ENCODE measurements at regions not wholly inside any gene's neighbourhood (a gene's known extent, or its start where the extent isn't known, plus 50 kb on each side); places are given as distances from the start of the nearest gene placed in this dataset.

GRCh38 chr6:2468601-2468955 is 223.2 kb upstream of the GMDS start:
- intact Hi-C loops (cut with micrococcal nuclease) = no loop called here
- Mint-ChIP-seq H3K27ac (no peak overlapping the region), H3K9me3 (no peaks in the 10 kb centered on the region), H3K4me1 (ENCODE audit: low read depth) (no peaks in the 10 kb centered on the region), H3K36me3 (ENCODE audit: low read depth) (no peaks in the 10 kb centered on the region), H3K4me3 (no peak overlapping the region), H3K27me3 (peaks cover 32% of the 10 kb centered on the region)
- ChIA-PET POLR2A (no interaction called here), CTCF (interaction anchor here (1.3 kb wide), 1 partner anchor 38 kb away, joined by 3 read pairs; no protein-coding TSS in a partner anchor)
- no peak for TF ChIP-seq CTCF (IDR thresholded peaks at IDR 0.05)
- ATAC-seq (no peak), DNase-seq (no peak)

GRCh38 chr6:2467929-2468600 is 222.7 kb upstream of the GMDS start:
- no peaks in the 10 kb centered on the region for H3K36me3 Mint-ChIP-seq (ENCODE audit: low read depth)
- peaks cover 32% of the 10 kb centered on the region for H3K27me3 Mint-ChIP-seq
- POLR2A ChIA-PET = no interaction called here
- no peak overlapping the region for H3K4me3 Mint-ChIP-seq
- intact Hi-C loops (cut with micrococcal nuclease) = no loop called here
- no peak for DNase-seq
- no peak for TF ChIP-seq CTCF (IDR thresholded peaks at IDR 0.05)
- CTCF ChIA-PET = no interaction called here
- no peak for ATAC-seq
- no peaks in the 10 kb centered on the region for H3K4me1 Mint-ChIP-seq (ENCODE audit: low read depth)
- no peak overlapping the region for H3K27ac Mint-ChIP-seq
- H3K9me3 Mint-ChIP-seq = no peaks in the 10 kb centered on the region

GRCh38 chr6:2465336-2465735 is 219.9 kb upstream of the GMDS start:
- TF ChIP-seq CTCF (IDR thresholded peaks at IDR 0.05) = no peak
- CTCF ChIA-PET = no interaction called here
- ATAC-seq (no peak), DNase-seq (no peak)
- Mint-ChIP-seq H3K9me3 (no peaks in the 10 kb centered on the region), H3K27ac (no peak overlapping the region), H3K27me3 (peaks cover 27% of the 10 kb centered on the region), H3K36me3 (ENCODE audit: low read depth) (no peaks in the 10 kb centered on the region), H3K4me3 (no peak overlapping the region), H3K4me1 (ENCODE audit: low read depth) (no peaks in the 10 kb centered on the region)
- POLR2A ChIA-PET = no interaction called here
- intact Hi-C loops (cut with micrococcal nuclease) = no loop called here

GRCh38 chr6:2464641-2465040 is 219.2 kb upstream of the GMDS start:
- ChIA-PET CTCF (interaction anchor here (1.1 kb wide), 1 partner anchor 23 kb away, joined by 3 read pairs; no protein-coding TSS in a partner anchor), POLR2A (no interaction called here)
- Mint-ChIP-seq H3K27ac (no peak overlapping the region), H3K9me3 (no peaks in the 10 kb centered on the region), H3K4me3 (no peak overlapping the region), H3K4me1 (ENCODE audit: low read depth) (no peaks in the 10 kb centered on the region), H3K36me3 (ENCODE audit: low read depth) (no peaks in the 10 kb centered on the region), H3K27me3 (peaks cover 22% of the 10 kb centered on the region)
- DNase-seq = no peak
- intact Hi-C loops (cut with micrococcal nuclease) = no loop called here
- no peak for ATAC-seq
- no peak for TF ChIP-seq CTCF (IDR thresholded peaks at IDR 0.05)

GRCh38 chr6:2462831-2463230 is 217.4 kb upstream of the GMDS start:
- peaks cover 13% of the 10 kb centered on the region for H3K27me3 Mint-ChIP-seq
- no peak for ATAC-seq
- H3K36me3 Mint-ChIP-seq (ENCODE audit: low read depth) = no peaks in the 10 kb centered on the region
- no peaks in the 10 kb centered on the region for H3K9me3 Mint-ChIP-seq
- intact Hi-C loops (cut with micrococcal nuclease) = no loop called here
- no peak overlapping the region for H3K27ac Mint-ChIP-seq
- no peak for DNase-seq
- no peaks in the 10 kb centered on the region for H3K4me1 Mint-ChIP-seq (ENCODE audit: low read depth)
- TF ChIP-seq CTCF (IDR thresholded peaks at IDR 0.05) = no peak
- no peak overlapping the region for H3K4me3 Mint-ChIP-seq
- CTCF ChIA-PET = no interaction called here
- POLR2A ChIA-PET = no interaction called here

Data from activated CD8-positive, alpha-beta T cell treated with anti-CD3 and anti-CD28 coated beads for 36 hours (primary cell).